ENCODE measurements at regions not wholly inside any gene's neighbourhood (a gene's known extent, or its start where the extent isn't known, plus 50 kb on each side); places are given as distances from the start of the nearest gene placed in this dataset.

GRCh38 chr3:177538750-177539730 lies 341.8 kb upstream of the TBL1XR1 start:
- TF ChIP-seq NCOA2 (CRISPR knock-in tag; IDR thresholded peaks at IDR 0.05) (no peak; the same call in 1 of the 2 replicates), ZNF136 (CRISPR knock-in tag; IDR thresholded peaks at IDR 0.05; ENCODE audit: low read depth) (no peak), ZNF12 (CRISPR knock-in tag; IDR thresholded peaks at IDR 0.05) (no peak), ZNF263 (CRISPR knock-in tag; IDR thresholded peaks at IDR 0.05) (0 out of 2 replicates have a peak, but pooled peaks have one; percentile 31), ETV5 (CRISPR knock-in tag; IDR thresholded peaks at IDR 0.05; ENCODE audit: borderline replicate concordance) (peak; percentile 76; the same call in 1 of the 2 replicates), RELA (CRISPR knock-in tag; IDR thresholded peaks at IDR 0.05) (no peak), PTBP1 (IDR thresholded peaks at IDR 0.05; ENCODE audit: low read depth, low read length, poor library complexity, severe bottlenecking) (no peak), TOE1 (CRISPR knock-in tag; IDR thresholded peaks at IDR 0.05) (no peak), ZNF326 (CRISPR knock-in tag; IDR thresholded peaks at IDR 0.05; ENCODE audit: borderline replicate concordance) (no peak), FOXM1 (CRISPR knock-in tag; IDR thresholded peaks at IDR 0.05) (no peak), GABPA (IDR thresholded peaks at IDR 0.05; ENCODE audit: low read depth, low read length) (no peak), GABPA (CRISPR knock-in tag; IDR thresholded peaks at IDR 0.05; ENCODE audit: low read depth) (peak; percentile 48; the same call in 1 of the 2 replicates), ZNF780A (CRISPR knock-in tag; IDR thresholded peaks at IDR 0.05) (no peak)
- TF ChIP-seq, protein P1, sequence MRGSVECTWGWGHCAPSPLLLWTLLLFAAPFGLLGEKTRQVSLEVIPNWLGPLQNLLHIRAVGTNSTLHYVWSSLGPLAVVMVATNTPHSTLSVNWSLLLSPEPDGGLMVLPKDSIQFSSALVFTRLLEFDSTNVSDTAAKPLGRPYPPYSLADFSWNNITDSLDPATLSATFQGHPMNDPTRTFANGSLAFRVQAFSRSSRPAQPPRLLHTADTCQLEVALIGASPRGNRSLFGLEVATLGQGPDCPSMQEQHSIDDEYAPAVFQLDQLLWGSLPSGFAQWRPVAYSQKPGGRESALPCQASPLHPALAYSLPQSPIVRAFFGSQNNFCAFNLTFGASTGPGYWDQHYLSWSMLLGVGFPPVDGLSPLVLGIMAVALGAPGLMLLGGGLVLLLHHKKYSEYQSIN (CRISPR knock-in tag; IDR thresholded peaks at IDR 0.05; ENCODE audit: borderline replicate concordance): no peak
- TF ChIP-seq, protein P2, sequence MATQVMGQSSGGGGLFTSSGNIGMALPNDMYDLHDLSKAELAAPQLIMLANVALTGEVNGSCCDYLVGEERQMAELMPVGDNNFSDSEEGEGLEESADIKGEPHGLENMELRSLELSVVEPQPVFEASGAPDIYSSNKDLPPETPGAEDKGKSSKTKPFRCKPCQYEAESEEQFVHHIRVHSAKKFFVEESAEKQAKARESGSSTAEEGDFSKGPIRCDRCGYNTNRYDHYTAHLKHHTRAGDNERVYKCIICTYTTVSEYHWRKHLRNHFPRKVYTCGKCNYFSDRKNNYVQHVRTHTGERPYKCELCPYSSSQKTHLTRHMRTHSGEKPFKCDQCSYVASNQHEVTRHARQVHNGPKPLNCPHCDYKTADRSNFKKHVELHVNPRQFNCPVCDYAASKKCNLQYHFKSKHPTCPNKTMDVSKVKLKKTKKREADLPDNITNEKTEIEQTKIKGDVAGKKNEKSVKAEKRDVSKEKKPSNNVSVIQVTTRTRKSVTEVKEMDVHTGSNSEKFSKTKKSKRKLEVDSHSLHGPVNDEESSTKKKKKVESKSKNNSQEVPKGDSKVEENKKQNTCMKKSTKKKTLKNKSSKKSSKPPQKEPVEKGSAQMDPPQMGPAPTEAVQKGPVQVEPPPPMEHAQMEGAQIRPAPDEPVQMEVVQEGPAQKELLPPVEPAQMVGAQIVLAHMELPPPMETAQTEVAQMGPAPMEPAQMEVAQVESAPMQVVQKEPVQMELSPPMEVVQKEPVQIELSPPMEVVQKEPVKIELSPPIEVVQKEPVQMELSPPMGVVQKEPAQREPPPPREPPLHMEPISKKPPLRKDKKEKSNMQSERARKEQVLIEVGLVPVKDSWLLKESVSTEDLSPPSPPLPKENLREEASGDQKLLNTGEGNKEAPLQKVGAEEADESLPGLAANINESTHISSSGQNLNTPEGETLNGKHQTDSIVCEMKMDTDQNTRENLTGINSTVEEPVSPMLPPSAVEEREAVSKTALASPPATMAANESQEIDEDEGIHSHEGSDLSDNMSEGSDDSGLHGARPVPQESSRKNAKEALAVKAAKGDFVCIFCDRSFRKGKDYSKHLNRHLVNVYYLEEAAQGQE (IDR thresholded peaks at IDR 0.05; ENCODE audit: borderline replicate concordance in 1 of 2, low read depth in 1 of 2, low read length in 2 of 2): no peak
